ENCODE measurements at regions not wholly inside any gene's neighbourhood (a gene's known extent, or its start where the extent isn't known, plus 50 kb on each side); places are given as distances from the start of the nearest gene placed in this dataset.

DNA sequence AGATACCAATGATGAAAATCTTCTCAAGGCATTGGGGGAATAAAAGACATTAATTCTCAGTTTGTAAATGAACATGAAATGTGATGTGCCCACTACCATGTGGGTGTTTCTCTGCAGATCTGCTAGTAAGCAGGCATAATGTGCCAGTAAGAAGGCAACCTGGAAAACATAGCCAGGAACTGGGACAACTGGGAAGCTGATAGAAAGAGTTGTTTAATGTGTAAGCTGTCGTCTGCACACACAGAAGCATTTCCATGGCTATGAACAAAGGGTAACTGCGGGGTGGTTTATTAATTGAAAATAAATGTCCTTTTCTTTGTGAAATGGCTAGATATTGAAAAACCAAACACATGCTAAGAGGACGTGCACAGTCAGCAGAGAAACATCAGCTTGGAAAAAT is 52.0 kb downstream of the ZC3H11B start:
- no peak for TF ChIP-seq POLR2A (IDR thresholded peaks at IDR 0.05)
- TF ChIP-seq, protein P1, sequence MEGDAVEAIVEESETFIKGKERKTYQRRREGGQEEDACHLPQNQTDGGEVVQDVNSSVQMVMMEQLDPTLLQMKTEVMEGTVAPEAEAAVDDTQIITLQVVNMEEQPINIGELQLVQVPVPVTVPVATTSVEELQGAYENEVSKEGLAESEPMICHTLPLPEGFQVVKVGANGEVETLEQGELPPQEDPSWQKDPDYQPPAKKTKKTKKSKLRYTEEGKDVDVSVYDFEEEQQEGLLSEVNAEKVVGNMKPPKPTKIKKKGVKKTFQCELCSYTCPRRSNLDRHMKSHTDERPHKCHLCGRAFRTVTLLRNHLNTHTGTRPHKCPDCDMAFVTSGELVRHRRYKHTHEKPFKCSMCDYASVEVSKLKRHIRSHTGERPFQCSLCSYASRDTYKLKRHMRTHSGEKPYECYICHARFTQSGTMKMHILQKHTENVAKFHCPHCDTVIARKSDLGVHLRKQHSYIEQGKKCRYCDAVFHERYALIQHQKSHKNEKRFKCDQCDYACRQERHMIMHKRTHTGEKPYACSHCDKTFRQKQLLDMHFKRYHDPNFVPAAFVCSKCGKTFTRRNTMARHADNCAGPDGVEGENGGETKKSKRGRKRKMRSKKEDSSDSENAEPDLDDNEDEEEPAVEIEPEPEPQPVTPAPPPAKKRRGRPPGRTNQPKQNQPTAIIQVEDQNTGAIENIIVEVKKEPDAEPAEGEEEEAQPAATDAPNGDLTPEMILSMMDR (IDR thresholded peaks at IDR 0.05) = no peak
